GM12891 (cell line): ENCODE measurements at regions not wholly inside any gene's neighbourhood (a gene's known extent, or its start where the extent isn't known, plus 50 kb on each side); places are given as distances from the start of the nearest gene placed in this dataset.

ENCODE experiments used
- PAX5 ChIP-seq: IDR thresholded peaks from 2 replicates; pipeline ENCODE4 v1.6.1; 2011; ENCODE audit warnings: low read length, moderate library complexity, mild to moderate bottlenecking; ENCODE audit not compliant: insufficient read depth, severe bottlenecking
- POLR2A ChIP-seq: IDR thresholded peaks from 2 replicates; pipeline ENCODE4 v1.6.1; 2011; ENCODE audit warnings: low read depth, low read length, control low read depth
- POLR2AphosphoS5 ChIP-seq: IDR thresholded peaks from 2 replicates; pipeline ENCODE4 v1.6.1; 2011; ENCODE audit warnings: low read depth, low read length, control low read depth
- POU2F2 ChIP-seq: IDR thresholded peaks from 2 replicates; pipeline ENCODE4 v1.6.1; 2011; ENCODE audit warnings: low read depth, mild to moderate bottlenecking, control low read depth, low read length, moderate library complexity
- SPI1 ChIP-seq: IDR thresholded peaks from 2 replicates; pipeline ENCODE4 v1.6.1; 2011; ENCODE audit warnings: low read depth, low read length, control low read depth
- TAF1 ChIP-seq: IDR thresholded peaks from 2 replicates; pipeline ENCODE4 v1.6.1; 2011; ENCODE audit warnings: low read depth, low read length, control low read depth

DNA sequence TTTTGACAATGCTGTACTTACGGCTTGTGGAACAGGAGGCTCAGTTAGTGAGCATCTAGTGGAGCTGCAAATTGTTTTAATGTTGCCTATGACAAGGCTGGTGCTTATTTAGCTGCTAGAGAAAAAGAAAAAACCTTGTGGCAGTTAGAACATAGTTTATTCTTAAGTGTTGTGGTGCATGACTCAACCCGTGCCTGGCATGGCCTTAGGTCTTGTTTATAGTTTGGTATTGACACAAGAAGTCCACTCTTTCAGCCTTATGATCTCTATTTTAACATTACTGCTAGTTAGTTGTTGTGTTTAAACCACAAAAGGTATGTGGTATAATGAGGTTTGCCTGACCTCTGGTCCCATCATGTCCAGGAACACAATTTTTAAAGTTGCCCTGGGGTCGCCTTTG, 744.6 kb downstream of the FAM181B start:
- no peak for TF ChIP-seq POLR2A
- no peak for TF ChIP-seq POLR2AphosphoS5
- no peak for TF ChIP-seq SPI1
- TF ChIP-seq POU2F2: no peak
- no peak for TF ChIP-seq PAX5
- TF ChIP-seq TAF1: no peak
